NT2/D1 (cell line): ENCODE measurements at regions not wholly inside any gene's neighbourhood (a gene's known extent, or its start where the extent isn't known, plus 50 kb on each side); places are given as distances from the start of the nearest gene placed in this dataset.

Experiments used
- SUZ12 ChIP-seq: IDR thresholded peaks from 2 replicates; pipeline ENCODE4 v1.6.1; 2011; ENCODE audit not compliant: insufficient read length, insufficient read depth; ENCODE audit errors: extremely low read depth
- YY1 ChIP-seq: IDR thresholded peaks from 2 replicates; pipeline ENCODE4 v1.6.1; 2011; ENCODE audit not compliant: insufficient read length, insufficient read depth
- ZNF274 ChIP-seq: IDR thresholded peaks from 2 replicates; pipeline ENCODE4 v1.6.1; 2011; ENCODE audit warnings: mild to moderate bottlenecking, low read depth, low read length

DNA sequence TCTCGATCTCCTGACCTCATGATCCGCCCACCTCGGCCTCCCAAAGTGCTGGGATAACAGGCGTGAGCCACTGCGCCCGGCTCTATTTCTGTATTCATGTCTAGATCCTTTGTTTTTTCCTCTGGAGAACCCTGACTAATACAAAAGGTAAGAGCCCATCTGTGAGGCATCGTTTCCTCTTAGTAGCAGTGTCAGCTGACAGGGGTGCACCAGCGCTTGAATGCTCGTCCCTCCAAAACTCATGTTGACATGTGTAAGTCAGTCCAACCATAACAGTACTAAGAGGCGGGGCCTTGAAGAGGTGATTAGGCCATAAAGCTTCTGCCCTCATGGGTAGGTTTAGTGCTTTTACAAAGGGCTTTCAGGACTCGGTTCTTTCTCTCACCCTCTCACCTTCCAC lies 470.1 kb upstream of the B3GAT1 start:
- TF ChIP-seq ZNF274: no peak
- no peak for TF ChIP-seq SUZ12
- TF ChIP-seq YY1: no peak
